Activated T-helper 1 cell treated with anti-CD3 and anti-CD28 coated beads, Interleukin-2, amount 50 U/mL, for 16 hours (primary cell): ENCODE measurements at regions not wholly inside any gene's neighbourhood (a gene's known extent, or its start where the extent isn't known, plus 50 kb on each side); places are given as distances from the start of the nearest gene placed in this dataset.

Source experiments
- DNase-seq, 2 donors: peaks; one replicate each; pipeline ENCODE4 v3.0.0-alpha.2; 2020; ENCODE audit warnings: low read depth in 1 of 2, low spot score in 1 of 2

GRCh38 chr6:141682391-141682790, 450.3 kb upstream of the GJE1 start:
- DNase-seq = no peak

- no peak for DNase-seq
Observed at GRCh38 chr6:141677598-141678211, 455.0 kb upstream of the GJE1 start.

GRCh38 chr6:141675957-141676356, 456.8 kb upstream of the GJE1 start:
- no peak for DNase-seq

GRCh38 chr6:141669141-141669540, 463.6 kb upstream of the GJE1 start:
- no peak for DNase-seq

- no peak for DNase-seq
Observed at GRCh38 chr6:141667580-141668309, 465.0 kb upstream of the GJE1 start.

- DNase-seq = no peak
Observed at GRCh38 chr6:141666187-141666586, 466.5 kb upstream of the GJE1 start.

GRCh38 chr6:141664744-141665143, 468.0 kb upstream of the GJE1 start:
- no peak for DNase-seq

GRCh38 chr6:141659582-141659981, 473.1 kb upstream of the GJE1 start:
- no peak for DNase-seq

- no peak for DNase-seq
Observed at GRCh38 chr6:141658696-141659095, 474.0 kb upstream of the GJE1 start.

GRCh38 chr6:141657812-141658211, 474.9 kb upstream of the GJE1 start:
- no peak for DNase-seq

- DNase-seq = no peak
Observed at GRCh38 chr6:141653590-141653989, 479.1 kb upstream of the GJE1 start.

GRCh38 chr6:141641951-141642350, 490.8 kb upstream of the GJE1 start:
- no peak for DNase-seq

GRCh38 chr6:141641406-141641805, 491.3 kb upstream of the GJE1 start:
- no peak for DNase-seq

- DNase-seq = no peak
Observed at GRCh38 chr6:141635621-141636020, 497.1 kb upstream of the GJE1 start.

GRCh38 chr6:141634269-141634668, 498.5 kb upstream of the GJE1 start:
- DNase-seq = no peak

GRCh38 chr6:141624301-141624700, 508.4 kb upstream of the GJE1 start:
- DNase-seq = no peak

- DNase-seq = no peak
Observed at GRCh38 chr6:141618180-141618581, 514.5 kb upstream of the GJE1 start.

- no peak for DNase-seq
Observed at GRCh38 chr6:141610741-141611140, 522.0 kb upstream of the GJE1 start.

- DNase-seq = no peak
Observed at GRCh38 chr6:141607956-141608355, 524.8 kb upstream of the GJE1 start.

GRCh38 chr6:141598487-141598886, 534.2 kb upstream of the GJE1 start:
- DNase-seq = no peak

- no peak for DNase-seq
Observed at GRCh38 chr6:141594874-141595273, 537.9 kb upstream of the GJE1 start.

- DNase-seq = no peak
Observed at GRCh38 chr6:141593311-141593710, 539.4 kb upstream of the GJE1 start.
